Epidermal melanocyte (primary cell): ENCODE measurements at regions not wholly inside any gene's neighbourhood (a gene's known extent, or its start where the extent isn't known, plus 50 kb on each side); places are given as distances from the start of the nearest gene placed in this dataset.
"Not testable (repeated sequence)": the region's sequence is repeated elsewhere in the genome, so short reads cannot be mapped to it uniquely, and the experiment has no call there.

Experiments used
- DNase-seq: peaks from one replicate; pipeline ENCODE4 v3.0.0; 2011; ENCODE audit warnings: low spot score; ENCODE audit not compliant: insufficient read length

DNA sequence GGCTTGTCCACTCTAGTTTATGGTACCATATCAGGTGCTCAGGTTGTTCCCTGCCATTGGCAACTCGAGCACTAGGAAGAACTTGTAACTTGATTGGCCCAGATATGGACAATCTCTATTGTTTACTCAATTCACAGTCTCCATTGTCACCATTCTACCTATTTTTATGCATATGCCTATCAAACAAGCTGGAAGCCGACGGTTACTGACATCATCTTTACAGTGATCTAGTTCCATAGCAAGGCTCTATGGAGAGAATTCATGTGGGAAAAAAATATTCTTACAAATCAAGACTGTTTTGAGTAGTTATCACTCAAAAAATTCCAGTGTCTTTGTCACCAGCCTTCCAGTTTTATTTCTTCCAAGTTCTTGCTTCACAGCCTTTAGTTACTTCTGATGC is 1006.2 kb upstream of the PRR20A start:
- no peak for DNase-seq

DNA sequence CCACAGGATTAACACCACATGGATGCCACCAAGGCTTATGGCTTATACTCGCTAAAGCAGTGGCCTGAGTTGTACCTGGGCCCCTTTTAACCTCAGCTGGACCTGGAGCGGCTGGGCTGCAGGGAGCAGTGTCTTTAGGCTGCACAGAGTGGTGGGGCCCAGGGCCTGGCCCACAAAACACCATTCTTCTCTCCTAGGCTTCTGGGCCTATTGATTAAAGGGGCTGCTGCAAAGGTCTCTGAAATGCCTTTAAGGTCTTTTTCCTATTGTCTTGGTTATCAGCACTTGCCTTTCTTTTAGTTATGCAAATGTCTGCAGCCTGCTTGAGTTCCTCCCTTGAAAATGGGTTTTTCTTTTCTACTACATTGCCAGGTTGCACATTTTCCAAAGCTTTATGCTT is 973.9 kb upstream of the PRR20A start:
- DNase-seq = no peak

DNA sequence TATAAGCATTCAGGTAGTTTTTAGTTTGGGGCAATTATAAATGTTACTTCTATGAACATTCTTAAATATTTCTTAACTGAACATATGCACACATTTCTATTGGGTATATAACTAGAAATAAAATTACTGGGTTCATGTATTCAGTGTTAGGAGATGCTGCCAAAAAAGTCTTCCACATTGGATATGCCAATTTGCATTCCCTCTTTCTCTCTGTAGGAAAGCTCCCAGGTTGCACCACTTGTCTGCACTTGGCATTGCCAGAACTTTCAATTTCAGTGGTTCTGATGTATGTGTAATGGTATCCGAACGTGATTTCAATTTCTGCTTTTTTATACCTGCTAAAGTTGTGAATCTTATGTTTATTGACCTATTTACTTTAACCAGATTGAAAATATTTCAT is 972.1 kb upstream of the PRR20A start:
- no peak for DNase-seq

- DNase-seq = no peak
These were observed 967.4 kb upstream of the PRR20A start for GRCh38 chr13:56173346-56173745.

GRCh38 chr13:56182598-56182997 is 958.1 kb upstream of the PRR20A start:
- DNase-seq = no peak

DNA sequence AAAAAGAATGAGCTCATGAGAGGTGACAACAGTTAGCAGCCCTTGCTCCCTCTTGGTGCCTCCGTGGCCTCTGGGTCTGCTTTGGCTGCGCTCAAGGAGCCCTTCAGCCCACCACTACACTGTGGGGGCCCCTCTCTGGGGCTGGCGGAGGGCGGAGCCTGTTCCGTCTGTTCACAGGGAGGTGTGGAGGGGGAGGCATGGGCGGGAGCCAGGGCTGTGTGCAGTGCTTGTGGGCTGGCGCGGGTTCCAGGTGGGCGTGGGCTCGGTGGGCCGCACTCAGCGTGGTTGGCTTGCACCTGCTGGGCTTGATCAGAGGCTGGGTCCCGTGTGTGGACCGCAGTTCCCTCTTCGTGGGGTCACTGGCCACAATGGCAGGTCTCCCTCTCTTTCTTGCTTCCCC is 953.4 kb upstream of the PRR20A start:
- DNase-seq = no peak

DNA sequence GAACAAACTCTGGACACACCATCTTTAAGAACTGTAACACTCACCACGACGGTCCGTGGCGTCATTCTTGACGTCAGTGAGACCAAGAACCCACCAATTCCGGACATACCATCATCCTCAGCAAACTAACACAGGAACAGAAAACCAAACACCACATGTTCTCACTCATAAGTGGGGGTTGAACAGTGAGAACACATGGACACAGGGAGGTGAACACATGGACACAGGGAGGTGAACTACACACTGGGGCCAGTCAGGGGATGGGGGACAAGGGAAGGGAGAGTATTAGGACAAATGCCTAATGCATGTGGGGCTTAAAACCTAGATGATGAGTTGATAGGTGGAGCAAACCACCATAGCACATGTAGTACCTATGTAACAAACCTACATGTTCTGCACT is 952.1 kb upstream of the PRR20A start:
- DNase-seq = not testable (repeated sequence)

DNA sequence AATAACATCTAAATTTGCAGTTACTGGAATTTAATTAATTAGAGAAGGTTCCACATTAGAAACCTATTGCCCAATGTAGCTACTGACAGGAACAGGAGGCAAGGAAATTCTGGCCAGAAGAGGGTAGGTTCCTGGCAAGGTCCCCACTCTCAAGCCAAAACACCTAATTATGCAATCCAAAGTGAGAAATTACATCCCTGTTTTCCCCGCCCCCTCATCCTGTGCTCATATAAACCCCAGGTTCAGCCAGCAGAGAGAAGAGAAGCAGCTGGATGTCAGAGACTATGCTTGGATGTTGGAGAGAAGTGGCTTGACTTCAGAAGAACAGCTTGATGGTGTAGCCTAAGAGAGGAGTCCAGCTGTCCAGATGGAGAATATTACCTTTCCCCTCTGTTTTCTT is 951.3 kb upstream of the PRR20A start:
- no peak for DNase-seq

DNA sequence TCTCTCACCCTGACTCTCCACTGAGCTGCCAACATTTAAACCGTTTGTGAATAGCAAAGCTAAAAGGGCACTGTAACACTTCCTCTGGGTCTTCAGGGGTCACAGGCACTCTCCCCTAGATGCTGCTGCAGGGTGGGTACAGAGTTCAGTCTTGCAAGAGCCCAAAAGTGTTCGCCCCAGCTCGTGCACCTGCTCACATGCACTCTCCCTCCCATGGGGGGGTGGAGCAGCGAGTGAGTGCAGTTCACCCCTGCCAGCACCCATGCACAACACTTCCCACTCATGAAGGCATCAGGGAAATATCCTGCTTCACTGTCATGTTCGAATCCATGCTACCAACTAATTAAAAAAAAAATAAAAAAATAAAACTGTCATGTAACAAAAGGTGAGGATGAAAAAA is 950.7 kb upstream of the PRR20A start:
- no peak for DNase-seq

GRCh38 chr13:56198350-56198749 is 942.4 kb upstream of the PRR20A start:
- DNase-seq = no peak

DNA sequence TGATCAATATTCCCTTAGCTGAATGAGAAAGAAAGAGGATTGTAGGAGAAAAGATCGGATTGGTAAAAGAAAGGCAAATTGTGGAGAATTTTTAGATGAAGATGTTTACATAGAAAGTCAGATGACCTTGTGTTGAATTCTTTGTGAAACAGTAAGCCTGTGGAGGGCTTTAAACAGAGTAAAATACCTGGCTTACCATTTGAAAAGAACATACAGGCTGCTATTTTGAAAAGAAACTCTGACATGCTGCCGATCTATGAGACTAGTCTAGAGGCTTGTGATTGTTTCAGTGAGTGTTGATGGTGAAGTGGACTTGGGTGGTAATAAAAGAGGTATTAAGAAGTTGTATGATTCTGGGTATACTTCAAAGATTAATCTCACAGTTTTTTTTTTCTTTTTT is 938.9 kb upstream of the PRR20A start:
- DNase-seq = no peak

DNA sequence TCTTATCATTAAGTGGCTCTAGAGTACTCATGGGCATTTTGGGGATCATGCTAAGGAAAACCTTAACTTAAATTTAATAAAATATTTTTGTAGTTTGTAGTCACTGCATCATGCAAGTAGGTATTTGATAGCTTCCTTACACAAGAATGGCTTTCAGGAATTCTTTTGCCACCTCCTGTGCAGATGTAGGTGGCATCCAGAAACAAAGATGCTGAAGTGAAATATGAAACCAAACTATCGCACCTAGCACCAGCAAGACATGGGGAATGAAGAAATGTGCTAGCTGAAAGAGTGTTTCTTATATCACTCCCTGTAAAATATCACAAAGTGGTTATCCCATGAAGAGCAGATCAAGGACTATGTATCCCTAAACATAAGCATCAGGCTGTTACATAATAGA is 924.5 kb upstream of the PRR20A start:
- DNase-seq = no peak

GRCh38 chr13:56247692-56248091 is 893.0 kb upstream of the PRR20A start:
- DNase-seq = no peak

DNA sequence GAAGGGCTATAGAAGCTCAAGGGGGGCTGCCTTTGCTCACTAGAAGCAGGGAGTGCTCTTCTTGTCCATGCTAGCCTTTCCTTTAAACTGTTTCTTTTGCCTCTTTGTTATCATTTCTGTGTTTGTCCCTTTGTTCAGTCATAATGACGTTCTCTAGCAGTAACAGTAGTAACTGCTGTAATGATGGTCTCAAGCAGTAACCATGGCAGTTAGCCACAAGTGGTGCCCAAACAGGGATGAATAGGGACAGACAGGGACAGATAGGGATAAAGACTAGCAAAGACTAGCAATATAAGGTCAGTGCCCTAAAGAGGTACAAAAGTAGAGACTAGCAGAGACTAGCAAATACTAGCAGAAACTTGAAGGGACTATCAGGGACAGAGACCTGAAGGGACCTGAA is 869.0 kb upstream of the PRR20A start:
- DNase-seq = no peak

DNA sequence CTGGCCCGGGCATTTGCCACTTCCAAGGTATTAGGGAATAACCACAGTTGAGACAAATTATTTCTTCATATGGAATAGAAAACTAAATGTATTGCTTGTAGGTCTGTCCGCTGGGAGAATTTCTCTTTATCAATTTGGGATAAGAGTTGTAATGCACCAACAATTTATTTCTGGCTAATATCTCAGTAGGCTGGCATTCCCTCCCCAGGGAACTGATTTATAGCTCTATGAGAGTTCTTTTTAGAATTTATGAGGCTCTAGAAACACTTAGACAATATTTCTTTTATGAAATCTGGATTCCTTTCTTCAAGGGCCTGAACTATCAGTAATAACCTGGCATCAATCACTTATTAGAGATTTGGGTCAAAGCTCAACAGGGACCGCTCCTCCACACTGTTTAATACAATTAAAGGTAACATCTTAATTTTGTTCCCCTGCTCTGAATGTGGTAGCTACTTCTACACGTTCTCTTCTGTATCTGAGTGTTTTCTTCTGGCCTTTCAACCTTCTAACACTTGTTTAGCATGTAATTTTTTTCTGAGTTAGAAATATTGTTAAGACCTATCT is 857.4 kb upstream of the PRR20A start:
- no peak for DNase-seq

GRCh38 chr13:56299650-56300049 is 841.1 kb upstream of the PRR20A start:
- no peak for DNase-seq

DNA sequence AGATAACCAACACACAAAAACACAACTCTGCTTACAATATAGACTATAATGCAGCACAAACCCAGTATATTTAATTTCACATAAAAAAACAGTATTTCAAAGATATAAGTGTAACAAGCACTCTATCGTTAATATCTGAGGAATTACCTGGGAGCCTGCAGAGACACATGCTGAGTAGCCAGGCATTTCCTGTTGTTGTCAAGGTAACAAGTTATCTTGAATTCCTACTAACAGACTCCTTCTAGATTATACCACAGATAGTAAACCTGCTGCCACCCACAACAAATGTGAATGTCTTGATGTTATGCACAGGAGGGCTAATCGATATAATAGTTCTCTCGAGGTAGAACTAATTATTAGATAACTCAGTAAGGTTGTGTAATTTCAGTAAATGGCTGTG is 826.0 kb upstream of the PRR20A start:
- no peak for DNase-seq

DNA sequence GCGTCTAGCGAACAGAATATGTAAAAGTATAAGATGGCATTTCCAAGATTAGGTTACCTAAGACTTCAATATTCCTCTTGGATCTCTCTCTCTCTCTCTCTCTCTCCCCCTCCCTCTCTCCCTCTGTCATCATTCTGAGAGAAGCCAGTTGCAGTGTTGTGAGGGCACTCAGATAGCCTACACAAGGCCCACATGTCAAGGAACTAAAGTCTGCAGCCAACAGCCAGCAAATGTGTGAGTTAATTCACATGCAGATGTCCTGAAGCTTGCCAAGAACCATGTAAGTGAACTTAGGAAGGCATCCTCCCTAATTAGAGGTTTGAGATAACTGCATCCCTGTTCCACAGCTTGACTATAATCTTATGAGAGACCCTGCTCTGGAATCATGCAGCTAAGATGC is 822.9 kb upstream of the PRR20A start:
- no peak for DNase-seq

- DNase-seq = no peak
These were observed 808.0 kb upstream of the PRR20A start for GRCh38 chr13:56332671-56333070.

DNA sequence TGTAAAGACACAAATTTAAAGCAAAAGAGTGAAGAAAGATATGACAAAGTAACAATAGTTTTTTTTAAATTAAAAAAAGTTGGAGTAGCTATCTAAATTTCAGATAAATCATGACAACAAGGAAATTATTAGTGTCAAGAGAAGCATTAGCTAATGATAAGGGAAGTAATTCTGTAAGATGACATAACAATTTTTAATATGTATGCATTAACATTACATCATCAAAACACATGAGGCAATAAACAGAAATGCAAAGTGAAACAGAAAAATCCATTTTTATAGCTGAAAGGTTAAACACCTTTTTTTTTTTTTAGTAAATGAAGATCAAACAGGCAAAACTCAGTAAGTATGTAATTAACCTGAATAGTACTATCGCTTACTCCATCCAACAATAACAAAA is 804.9 kb upstream of the PRR20A start:
- no peak for DNase-seq

DNA sequence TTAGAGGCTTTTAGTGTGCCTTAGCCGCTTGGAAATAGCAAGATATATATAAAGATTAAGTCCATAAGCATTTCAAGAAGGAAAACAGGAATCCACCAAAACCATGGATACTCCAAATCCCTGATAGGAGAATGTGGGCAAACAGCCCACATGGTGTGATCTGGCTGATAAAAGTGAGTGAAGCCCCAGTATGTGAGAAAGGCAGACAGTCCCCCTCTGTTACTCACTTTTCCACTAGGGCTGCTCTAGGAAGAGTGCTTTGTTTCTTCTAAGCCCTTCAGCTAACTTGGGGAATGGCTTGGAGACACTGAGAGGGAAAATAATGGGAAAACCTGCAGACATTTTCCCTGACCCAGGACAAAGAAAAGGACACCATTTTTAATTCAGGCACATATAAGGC is 802.3 kb upstream of the PRR20A start:
- no peak for DNase-seq

DNA sequence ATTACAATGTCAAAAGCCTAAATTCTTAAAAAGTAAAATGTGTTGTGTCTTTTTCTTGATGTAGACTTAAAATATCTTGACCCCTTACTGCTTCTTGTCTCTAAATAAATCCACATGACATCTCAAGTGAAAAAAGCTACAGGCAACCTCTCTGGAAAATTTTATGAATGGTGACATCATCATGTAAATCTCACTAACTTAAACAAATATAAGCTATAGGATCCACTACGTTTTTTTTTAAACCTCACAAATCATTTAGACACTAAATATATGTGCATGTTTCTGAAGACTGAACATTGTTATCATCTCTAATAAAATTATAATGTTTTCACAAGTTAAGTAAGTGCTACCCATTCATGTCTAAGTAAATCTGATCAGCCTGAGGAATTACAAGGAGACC is 793.7 kb upstream of the PRR20A start:
- no peak for DNase-seq

DNA sequence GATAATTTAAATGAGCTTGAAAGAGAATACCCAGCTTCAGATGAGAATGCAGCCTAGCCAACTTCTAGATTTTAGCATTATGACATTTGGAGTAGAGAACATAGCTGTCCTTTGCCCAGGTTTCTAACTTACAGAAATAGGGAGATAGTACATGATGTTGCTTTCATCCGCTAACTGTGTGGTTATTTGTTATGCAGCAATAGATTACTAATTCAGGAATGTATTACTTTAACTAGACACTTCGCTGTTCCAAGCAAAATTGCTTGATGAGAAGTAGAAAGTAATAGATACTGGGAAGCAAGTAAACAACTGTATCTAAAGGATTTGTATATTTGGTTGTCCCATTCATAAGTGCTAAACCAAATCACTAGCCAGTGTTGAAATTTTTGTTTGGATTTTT is 790.9 kb upstream of the PRR20A start:
- DNase-seq = no peak

- DNase-seq = no peak
These were observed 789.7 kb upstream of the PRR20A start for GRCh38 chr13:56351041-56351440.
